Uterus (tissue), 3 donors: ENCODE measurements at regions not wholly inside any gene's neighbourhood (a gene's known extent, or its start where the extent isn't known, plus 50 kb on each side); places are given as distances from the start of the nearest gene placed in this dataset.

Experiments
- DNase-seq, 2 donors: peaks; one replicate each; pipeline ENCODE4 v3.0.0-alpha.2; 2019 to 2020
- H3K27ac ChIP-seq, 2 donors: fragments of 200-600 bp; sonication (generic); 1 replicate in 1 of 2; 2 replicates in 1 of 2; pipeline ENCODE4 v1.5.1; 2016 to 2018
- H3K27me3 ChIP-seq, 2 donors: fragments of 200-600 bp; sonication (generic); one replicate each; pipeline ENCODE4 v1.5.1; 2018 to 2019; ENCODE audit warnings: control low read depth in 1 of 2
- H3K36me3 ChIP-seq, 2 donors: fragments of 200-600 bp; sonication (generic); one replicate each; pipeline ENCODE4 v1.5.1; 2019; ENCODE audit warnings: control low read depth in 1 of 2
- H3K4me1 ChIP-seq, 2 donors: fragments of 200-600 bp; sonication (generic); one replicate each; pipeline ENCODE4 v1.5.1; 2018 to 2019; ENCODE audit warnings: control low read depth in 1 of 2
- H3K4me3 ChIP-seq, 2 donors: fragments of 200-600 bp; sonication (generic); 1 replicate in 1 of 2; 2 replicates in 1 of 2; pipeline ENCODE4 v1.5.1; 2018 to 2019; ENCODE audit warnings: mild to moderate bottlenecking in 1 of 2
- H3K9me3 ChIP-seq, 2 donors: fragments of 200-600 bp; sonication (generic); one replicate each; pipeline ENCODE4 v1.5.1; 2019; ENCODE audit warnings: control low read depth in 1 of 2
- CTCF ChIP-seq, 4 experiments: fragments of 200-600 bp in 2 of 4; fragments of 450-650 bp in 2 of 4; sonication (generic) in 2 of 4; IDR thresholded peaks; one replicate each; pipeline ENCODE4 v1.5.1; 2016 to 2019; ENCODE audit warnings: antibody characterized with exemption in 4 of 4, mild to moderate bottlenecking in 2 of 4, moderate library complexity in 1 of 4
- POLR2A ChIP-seq, 2 donors: fragments of 450-650 bp; IDR thresholded peaks; one replicate each; pipeline ENCODE4 v1.6.1; 2016; ENCODE audit warnings: antibody characterized with exemption in 2 of 2, mild to moderate bottlenecking in 1 of 2, moderate library complexity in 1 of 2
- intact Hi-C: fragments of 100-400 bp; cut with DNase I; formaldehyde crosslinking; loops from one replicate; pipeline ENCODE4 v1.15.1; 2023; ENCODE audit warnings: low total_unique reads
- donor health status: DM: yes; HTN: yes; CAD: no.

DNA sequence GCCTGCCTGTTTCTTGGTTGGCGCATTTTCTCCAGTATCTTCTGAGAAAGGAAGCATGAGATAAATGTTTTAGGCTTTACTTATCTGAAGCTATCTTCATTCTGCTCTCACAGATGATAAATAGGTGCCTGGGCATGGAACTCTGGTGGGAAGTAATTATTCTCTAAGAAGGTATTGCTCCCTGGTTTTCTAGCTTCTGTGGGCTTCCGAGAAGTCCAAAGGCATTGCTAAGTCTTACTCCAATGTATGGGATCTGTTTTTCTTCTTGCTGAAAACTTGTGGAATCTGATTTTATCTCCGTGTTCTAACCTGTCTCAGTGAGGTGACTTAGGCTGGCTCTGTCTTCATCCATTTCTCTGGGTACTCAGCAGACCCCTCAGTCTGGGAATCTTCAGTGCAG, 224.4 kb upstream of the HS6ST1 start:
- TF ChIP-seq CTCF (IDR thresholded peaks at IDR 0.05) (no peak), POLR2A (IDR thresholded peaks at IDR 0.05) (no peak)
- no peak overlapping the region for H3K27ac ChIP-seq
- H3K4me1 ChIP-seq = no peaks in the 10 kb centered on the region
- H3K4me3 ChIP-seq = no peak overlapping the region
- no peaks in the 10 kb centered on the region for H3K36me3 ChIP-seq
- intact Hi-C loops = no loop called here
- no peaks in the 10 kb centered on the region for H3K9me3 ChIP-seq
- DNase-seq = no peak
- H3K27me3 ChIP-seq = no peaks in the 10 kb centered on the region

GRCh38 chr2:128543646-128544045, 225.0 kb upstream of the HS6ST1 start:
- no peak overlapping the region for H3K4me3 ChIP-seq
- DNase-seq = no peak
- no peaks in the 10 kb centered on the region for H3K27me3 ChIP-seq
- TF ChIP-seq POLR2A (IDR thresholded peaks at IDR 0.05) (no peak), CTCF (IDR thresholded peaks at IDR 0.05) (no peak)
- intact Hi-C loops = no loop called here
- H3K4me1 ChIP-seq = no peaks in the 10 kb centered on the region
- no peaks in the 10 kb centered on the region for H3K9me3 ChIP-seq
- no peak overlapping the region for H3K27ac ChIP-seq
- no peaks in the 10 kb centered on the region for H3K36me3 ChIP-seq

DNA sequence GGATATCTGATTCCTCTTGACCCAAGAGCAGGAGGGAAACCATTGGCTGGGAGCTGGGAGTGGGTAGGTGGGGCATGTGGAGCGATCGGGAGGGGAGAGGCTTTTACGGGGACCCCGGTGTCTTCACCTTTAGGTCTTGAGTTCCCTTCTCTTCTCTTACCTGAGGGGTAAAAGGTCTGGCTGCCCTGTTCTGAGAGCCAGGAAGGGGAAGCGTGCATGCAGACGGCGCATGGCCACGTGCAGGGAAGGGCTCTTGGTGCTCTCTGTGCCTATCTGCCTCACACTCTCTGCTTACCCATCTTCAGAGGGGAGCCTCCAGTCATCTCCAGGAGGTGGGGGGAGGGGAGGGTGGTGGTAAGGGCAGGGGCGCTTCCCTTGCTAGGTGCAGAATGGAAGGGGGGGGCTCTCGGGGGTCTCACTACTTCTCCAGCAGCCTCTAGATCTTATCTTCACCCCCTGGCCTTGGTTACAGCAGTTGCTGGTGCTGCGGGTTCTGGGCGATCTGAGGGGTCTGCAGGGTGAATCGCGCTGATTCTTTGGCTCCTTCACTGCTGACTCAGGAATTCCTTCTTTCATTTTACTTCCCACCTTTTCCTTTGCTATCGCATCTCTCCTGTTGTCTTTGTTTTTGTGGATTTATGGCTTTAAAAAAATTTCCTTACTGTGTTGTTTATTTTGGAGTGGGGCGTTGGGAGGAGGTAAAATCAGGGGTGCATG, 225.8 kb upstream of the HS6ST1 start:
- Histone ChIP-seq H3K27ac (no peak overlapping the region), H3K4me3 (no peak overlapping the region), H3K27me3 (no peaks in the 10 kb centered on the region), H3K4me1 (no peaks in the 10 kb centered on the region), H3K36me3 (no peaks in the 10 kb centered on the region), H3K9me3 (no peaks in the 10 kb centered on the region)
- TF ChIP-seq POLR2A (IDR thresholded peaks at IDR 0.05) (no peak), CTCF (IDR thresholded peaks at IDR 0.05) (no peak)
- intact Hi-C loops = no loop called here
- no peak for DNase-seq

- TF ChIP-seq CTCF (IDR thresholded peaks at IDR 0.05) (no peak), POLR2A (IDR thresholded peaks at IDR 0.05) (no peak)
- no peaks in the 10 kb centered on the region for H3K27me3 ChIP-seq
- no peaks in the 10 kb centered on the region for H3K4me1 ChIP-seq
- no peak overlapping the region for H3K27ac ChIP-seq
- intact Hi-C loops = no loop called here
- no peaks in the 10 kb centered on the region for H3K36me3 ChIP-seq
- no peak for DNase-seq
- no peak overlapping the region for H3K4me3 ChIP-seq
- no peaks in the 10 kb centered on the region for H3K9me3 ChIP-seq
These were observed 226.4 kb upstream of the HS6ST1 start for GRCh38 chr2:128545085-128545484.

GRCh38 chr2:128545829-128546228, 227.2 kb upstream of the HS6ST1 start:
- DNase-seq = no peak
- no peaks in the 10 kb centered on the region for H3K9me3 ChIP-seq

More at GRCh38 chr2:128545829-128546228, 227.2 kb upstream of the HS6ST1 start:
- H3K27me3 ChIP-seq = no peaks in the 10 kb centered on the region
- intact Hi-C loops = no loop called here
- no peaks in the 10 kb centered on the region for H3K36me3 ChIP-seq
- TF ChIP-seq POLR2A (IDR thresholded peaks at IDR 0.05) (no peak), CTCF (IDR thresholded peaks at IDR 0.05) (no peak)
- no peak overlapping the region for H3K27ac ChIP-seq
- no peaks in the 10 kb centered on the region for H3K4me1 ChIP-seq
- H3K4me3 ChIP-seq = no peak overlapping the region
